Mesothelial cell of epicardium (in vitro differentiated cells): ENCODE measurements at regions not wholly inside any gene's neighbourhood (a gene's known extent, or its start where the extent isn't known, plus 50 kb on each side); places are given as distances from the start of the nearest gene placed in this dataset.

Experiments
- DNase-seq, 2 experiments: peaks; one replicate each; pipeline ENCODE4 v3.0.0; 2021; ENCODE audit warnings: low spot score in 2 of 2; ENCODE audit not compliant: unreplicated experiment in 2 of 2
- H3K27ac Mint-ChIP-seq: 2 replicates; pipeline ENCODE4 v1.8.0; 2021; ENCODE audit warnings: mixed read lengths
- H3K27me3 Mint-ChIP-seq: 2 replicates; pipeline ENCODE4 v1.8.0; 2021; ENCODE audit warnings: low read depth, mixed read lengths
- H3K36me3 Mint-ChIP-seq: 2 replicates; pipeline ENCODE4 v1.8.0; 2021; ENCODE audit warnings: mixed read lengths
- H3K4me1 Mint-ChIP-seq: 2 replicates; pipeline ENCODE4 v1.8.0; 2021; ENCODE audit warnings: mixed read lengths
- H3K4me3 Mint-ChIP-seq: 2 replicates; pipeline ENCODE4 v1.8.0; 2021; ENCODE audit warnings: mild to moderate bottlenecking, moderate library complexity, mixed read lengths
- H3K9me3 Mint-ChIP-seq: 2 replicates; pipeline ENCODE4 v1.8.0; 2021; ENCODE audit warnings: mixed read lengths
- TF ChIP-seq, protein P1 (sequence below): fragments of 200-600 bp; sonication (generic); IDR thresholded peaks from one replicate; pipeline ENCODE4 v1.5.0; 2021; ENCODE audit warnings: antibody characterized with exemption; ENCODE audit not compliant: unreplicated experiment

DNA sequence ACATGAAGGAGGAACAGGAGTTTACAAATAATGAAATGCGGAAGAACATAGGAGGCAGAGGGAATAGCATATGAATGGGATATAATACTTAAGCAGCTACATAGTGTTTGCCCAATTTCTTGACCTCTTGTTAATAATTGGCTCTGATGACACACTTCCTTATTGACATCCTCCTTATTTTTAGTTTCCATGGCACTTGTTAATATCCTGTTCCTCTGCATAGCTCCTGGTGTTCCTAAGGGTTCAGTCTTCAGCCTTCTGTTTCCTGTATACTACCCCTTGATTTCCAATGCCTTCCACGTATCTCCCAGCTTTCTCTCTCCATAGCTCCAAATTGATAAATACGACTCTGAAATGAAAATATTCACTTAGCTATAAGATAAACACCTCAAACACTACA lies 663.8 kb upstream of the API5 start:
- Mint-ChIP-seq H3K27ac (no peak overlapping the region), H3K9me3 (no peaks in the 10 kb centered on the region), H3K27me3 (no peaks in the 10 kb centered on the region)

DNA sequence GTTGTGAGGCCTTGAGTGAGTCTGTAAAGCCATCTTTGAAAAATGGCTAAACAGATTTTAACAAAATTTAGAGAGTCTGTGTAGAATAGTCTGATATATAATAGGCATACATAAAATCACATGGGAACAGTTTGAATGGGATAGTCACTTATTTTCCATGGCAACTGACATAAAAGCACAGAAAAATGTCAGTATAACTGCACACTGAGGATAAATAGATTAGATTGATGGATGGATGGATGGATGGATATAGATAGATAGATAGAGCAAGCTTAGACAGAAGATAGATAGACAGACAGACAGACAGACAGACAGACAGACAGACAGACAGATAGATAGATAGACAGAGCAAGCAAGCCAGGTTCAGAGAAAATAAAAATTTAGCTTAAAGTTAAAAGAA lies 660.2 kb upstream of the API5 start:
- TF ChIP-seq, protein P1, sequence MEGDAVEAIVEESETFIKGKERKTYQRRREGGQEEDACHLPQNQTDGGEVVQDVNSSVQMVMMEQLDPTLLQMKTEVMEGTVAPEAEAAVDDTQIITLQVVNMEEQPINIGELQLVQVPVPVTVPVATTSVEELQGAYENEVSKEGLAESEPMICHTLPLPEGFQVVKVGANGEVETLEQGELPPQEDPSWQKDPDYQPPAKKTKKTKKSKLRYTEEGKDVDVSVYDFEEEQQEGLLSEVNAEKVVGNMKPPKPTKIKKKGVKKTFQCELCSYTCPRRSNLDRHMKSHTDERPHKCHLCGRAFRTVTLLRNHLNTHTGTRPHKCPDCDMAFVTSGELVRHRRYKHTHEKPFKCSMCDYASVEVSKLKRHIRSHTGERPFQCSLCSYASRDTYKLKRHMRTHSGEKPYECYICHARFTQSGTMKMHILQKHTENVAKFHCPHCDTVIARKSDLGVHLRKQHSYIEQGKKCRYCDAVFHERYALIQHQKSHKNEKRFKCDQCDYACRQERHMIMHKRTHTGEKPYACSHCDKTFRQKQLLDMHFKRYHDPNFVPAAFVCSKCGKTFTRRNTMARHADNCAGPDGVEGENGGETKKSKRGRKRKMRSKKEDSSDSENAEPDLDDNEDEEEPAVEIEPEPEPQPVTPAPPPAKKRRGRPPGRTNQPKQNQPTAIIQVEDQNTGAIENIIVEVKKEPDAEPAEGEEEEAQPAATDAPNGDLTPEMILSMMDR: no peak
- Mint-ChIP-seq H3K9me3 (peaks cover 7% of the 10 kb centered on the region), H3K36me3 (no peaks in the 10 kb centered on the region), H3K4me3 (no peak overlapping the region), H3K27ac (no peak overlapping the region), H3K27me3 (no peaks in the 10 kb centered on the region), H3K4me1 (no peaks in the 10 kb centered on the region)
- DNase-seq: no peak

More for the DNA sequence above, 663.8 kb upstream of the API5 start:
- H3K36me3 Mint-ChIP-seq: no peaks in the 10 kb centered on the region
- H3K4me1 Mint-ChIP-seq: no peaks in the 10 kb centered on the region
- TF ChIP-seq, protein P1: no peak
- no peak overlapping the region for H3K4me3 Mint-ChIP-seq
- DNase-seq: no peak

DNA sequence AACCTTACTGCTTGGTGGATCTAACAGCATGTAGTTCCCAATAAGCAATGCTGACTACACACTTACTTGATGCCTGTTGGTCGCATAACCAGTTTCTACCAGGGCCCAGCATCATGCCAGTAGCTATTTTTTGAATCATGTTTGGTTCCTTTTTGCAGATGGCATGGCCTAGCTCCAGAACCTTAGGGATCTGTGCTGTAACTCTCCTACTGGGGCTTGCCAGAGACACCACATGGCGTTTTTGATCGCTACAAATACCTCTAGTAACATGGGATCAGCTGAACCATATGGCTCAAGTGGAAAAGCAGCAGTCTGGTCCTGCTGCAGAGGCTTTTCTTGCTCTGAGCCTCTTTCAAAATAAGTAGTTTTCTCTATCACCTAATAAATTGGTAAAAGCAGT lies 654.6 kb upstream of the API5 start:
- Mint-ChIP-seq H3K27ac (no peak overlapping the region), H3K36me3 (no peaks in the 10 kb centered on the region), H3K4me3 (no peak overlapping the region), H3K9me3 (peaks cover 7% of the 10 kb centered on the region), H3K27me3 (peaks cover 2% of the 10 kb centered on the region), H3K4me1 (no peaks in the 10 kb centered on the region)
- TF ChIP-seq, protein P1: no peak
- DNase-seq: no peak

DNA sequence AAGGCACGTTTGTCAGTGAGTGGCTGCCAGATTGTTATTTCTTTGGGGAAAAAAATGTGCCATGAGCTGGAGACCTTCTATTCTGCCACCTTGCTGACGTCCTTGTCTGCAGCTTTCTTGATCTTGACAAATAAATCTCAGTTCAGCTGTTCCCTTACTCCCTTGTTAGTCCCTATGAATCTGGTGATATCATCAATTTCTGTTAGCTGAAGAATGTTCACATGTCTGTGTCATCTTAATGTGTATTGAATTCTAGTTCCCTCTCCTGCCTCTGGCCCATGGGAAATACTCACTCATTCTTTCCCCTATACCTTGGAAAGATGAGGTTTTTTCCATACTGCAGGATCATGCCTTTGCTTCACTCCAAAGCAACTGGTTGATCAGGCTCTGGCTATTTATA lies 649.9 kb upstream of the API5 start:
- Mint-ChIP-seq H3K36me3 (no peaks in the 10 kb centered on the region), H3K4me1 (no peaks in the 10 kb centered on the region), H3K27ac (no peak overlapping the region), H3K9me3 (no peaks in the 10 kb centered on the region), H3K27me3 (peaks cover 3% of the 10 kb centered on the region), H3K4me3 (no peak overlapping the region)
- TF ChIP-seq, protein P1: no peak
- DNase-seq: no peak

DNA sequence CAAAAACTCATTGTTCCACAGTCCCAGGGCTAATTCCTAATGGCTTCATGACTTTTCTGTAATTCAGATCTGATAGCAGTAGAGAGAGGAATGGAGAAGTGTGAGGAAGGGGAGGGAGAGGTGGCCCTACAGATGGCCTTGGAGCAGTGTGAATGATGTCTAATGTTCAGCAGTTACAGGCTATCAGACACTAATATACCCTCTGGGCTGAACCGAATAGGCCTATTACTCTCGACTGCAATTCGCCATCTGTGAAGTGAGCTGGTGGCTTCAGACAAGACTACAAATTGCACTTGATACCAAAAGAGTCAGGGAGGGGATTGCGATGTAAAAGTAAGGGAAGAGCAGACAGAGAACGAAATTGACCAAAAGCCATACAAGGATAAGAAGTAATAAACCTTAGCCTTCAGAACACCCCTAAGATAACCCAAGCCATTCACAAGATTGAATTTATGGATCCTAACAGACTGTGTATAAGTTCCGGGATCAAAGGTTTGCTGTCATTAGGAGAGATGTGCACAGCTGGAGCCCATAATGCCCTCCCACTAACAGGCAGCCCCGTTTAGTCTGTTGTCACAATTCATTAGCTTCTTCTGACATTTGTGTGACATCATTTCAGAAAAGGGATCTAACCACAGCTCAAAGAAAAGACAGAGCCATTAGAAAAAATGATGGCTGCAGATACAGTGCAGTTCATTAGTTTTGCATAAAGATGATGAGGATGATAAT lies 642.4 kb upstream of the API5 start:
- Mint-ChIP-seq H3K27me3 (peaks cover 2% of the 10 kb centered on the region), H3K27ac (no peak overlapping the region), H3K4me3 (no peak overlapping the region), H3K36me3 (no peaks in the 10 kb centered on the region), H3K4me1 (no peaks in the 10 kb centered on the region), H3K9me3 (peaks cover 18% of the 10 kb centered on the region)
- TF ChIP-seq, protein P1: no peak
- DNase-seq: no peak
